Epithelial cell of proximal tubule (primary cell): ENCODE measurements at regions not wholly inside any gene's neighbourhood (a gene's known extent, or its start where the extent isn't known, plus 50 kb on each side); places are given as distances from the start of the nearest gene placed in this dataset.

Experiments used
- DNase-seq: peaks from one replicate; pipeline ENCODE4 v3.0.0-alpha.2; 2011; ENCODE audit warnings: low read depth
- H3K4me3 ChIP-seq: 2 replicates; pipeline ENCODE4 v1.5.1; 2011; ENCODE audit warnings: low read depth, mild to moderate bottlenecking, low read length
- TF ChIP-seq, protein P1 (sequence below): conservative IDR thresholded peaks from 2 replicates; pipeline ENCODE4 v1.5.1; 2012; ENCODE audit warnings: low read depth, mild to moderate bottlenecking, low read length

DNA sequence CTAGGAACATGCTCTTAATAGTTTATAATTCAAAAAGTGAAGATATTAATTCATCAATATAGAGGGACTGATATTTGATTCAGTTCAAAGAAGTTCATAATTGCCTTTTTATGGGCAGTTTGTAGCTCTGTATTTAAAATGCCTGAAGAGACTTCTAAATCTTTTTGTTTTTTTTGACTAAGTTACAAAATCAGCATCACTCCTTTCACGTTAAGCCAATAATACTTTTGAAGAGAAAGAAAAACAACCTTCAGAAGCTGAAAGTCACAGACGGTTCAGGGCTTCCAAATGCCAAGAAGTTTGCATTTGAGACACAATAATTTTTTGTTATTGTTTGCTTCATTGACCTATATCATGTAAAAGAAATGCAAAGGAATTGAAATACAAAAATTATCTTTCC lies 394.6 kb upstream of the NR2F2 start:
- TF ChIP-seq, protein P1, sequence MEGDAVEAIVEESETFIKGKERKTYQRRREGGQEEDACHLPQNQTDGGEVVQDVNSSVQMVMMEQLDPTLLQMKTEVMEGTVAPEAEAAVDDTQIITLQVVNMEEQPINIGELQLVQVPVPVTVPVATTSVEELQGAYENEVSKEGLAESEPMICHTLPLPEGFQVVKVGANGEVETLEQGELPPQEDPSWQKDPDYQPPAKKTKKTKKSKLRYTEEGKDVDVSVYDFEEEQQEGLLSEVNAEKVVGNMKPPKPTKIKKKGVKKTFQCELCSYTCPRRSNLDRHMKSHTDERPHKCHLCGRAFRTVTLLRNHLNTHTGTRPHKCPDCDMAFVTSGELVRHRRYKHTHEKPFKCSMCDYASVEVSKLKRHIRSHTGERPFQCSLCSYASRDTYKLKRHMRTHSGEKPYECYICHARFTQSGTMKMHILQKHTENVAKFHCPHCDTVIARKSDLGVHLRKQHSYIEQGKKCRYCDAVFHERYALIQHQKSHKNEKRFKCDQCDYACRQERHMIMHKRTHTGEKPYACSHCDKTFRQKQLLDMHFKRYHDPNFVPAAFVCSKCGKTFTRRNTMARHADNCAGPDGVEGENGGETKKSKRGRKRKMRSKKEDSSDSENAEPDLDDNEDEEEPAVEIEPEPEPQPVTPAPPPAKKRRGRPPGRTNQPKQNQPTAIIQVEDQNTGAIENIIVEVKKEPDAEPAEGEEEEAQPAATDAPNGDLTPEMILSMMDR: no peak
- DNase-seq: no peak
- H3K4me3 ChIP-seq: no peak overlapping the region

- TF ChIP-seq, protein P1: no peak
- DNase-seq: no peak
- no peak overlapping the region for H3K4me3 ChIP-seq
Measured at GRCh38 chr15:95937128-95937528, 393.4 kb upstream of the NR2F2 start.

GRCh38 chr15:95940431-95940985 lies 390.0 kb upstream of the NR2F2 start:
- TF ChIP-seq, protein P1: no peak
- DNase-seq: no peak
- no peak overlapping the region for H3K4me3 ChIP-seq

DNA sequence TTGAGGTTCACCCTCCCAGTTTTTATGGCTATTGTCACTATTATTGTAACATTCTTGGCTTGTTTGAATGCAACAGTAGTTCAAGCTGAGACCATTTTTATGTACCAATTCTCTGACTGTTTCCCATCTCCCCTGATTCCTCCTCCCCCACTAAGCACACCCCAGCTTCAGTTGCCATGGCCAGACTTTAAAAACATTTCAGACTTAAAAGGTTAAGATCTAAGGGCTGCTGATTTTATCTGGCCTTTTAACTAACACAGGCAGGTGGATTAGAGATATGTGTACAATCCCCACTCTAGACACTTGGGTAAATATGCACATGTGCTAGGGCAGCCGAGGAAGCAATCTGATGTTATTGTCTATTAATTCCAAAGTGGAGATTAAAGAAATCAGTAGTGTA lies 386.3 kb upstream of the NR2F2 start:
- no peak for DNase-seq

GRCh38 chr15:95944661-95945255 lies 385.7 kb upstream of the NR2F2 start:
- no peak overlapping the region for H3K4me3 ChIP-seq
- DNase-seq: no peak
- TF ChIP-seq, protein P1: no peak

More for the DNA sequence above, 386.3 kb upstream of the NR2F2 start:
- TF ChIP-seq, protein P1: no peak
- H3K4me3 ChIP-seq: no peak overlapping the region

DNA sequence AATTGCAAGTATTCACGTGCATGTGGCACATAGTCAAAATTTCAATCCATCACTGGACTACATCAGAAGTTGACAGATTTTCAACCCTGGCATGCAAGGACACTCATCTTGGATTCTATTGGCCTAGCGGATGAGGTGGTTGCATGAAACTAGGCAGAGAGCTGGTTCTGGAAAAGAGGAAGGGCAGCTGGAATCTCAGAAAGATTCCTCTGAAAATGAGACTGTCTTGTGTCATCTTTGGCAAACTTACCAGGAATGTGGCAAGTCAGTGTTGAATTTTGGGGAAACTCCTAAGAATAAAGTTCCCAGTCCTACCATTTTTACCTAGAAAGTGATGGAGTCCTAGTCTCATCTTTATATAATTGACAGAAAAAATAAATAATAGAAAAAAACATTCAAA lies 384.3 kb upstream of the NR2F2 start:
- DNase-seq: no peak
- no peak overlapping the region for H3K4me3 ChIP-seq
- TF ChIP-seq, protein P1: no peak

DNA sequence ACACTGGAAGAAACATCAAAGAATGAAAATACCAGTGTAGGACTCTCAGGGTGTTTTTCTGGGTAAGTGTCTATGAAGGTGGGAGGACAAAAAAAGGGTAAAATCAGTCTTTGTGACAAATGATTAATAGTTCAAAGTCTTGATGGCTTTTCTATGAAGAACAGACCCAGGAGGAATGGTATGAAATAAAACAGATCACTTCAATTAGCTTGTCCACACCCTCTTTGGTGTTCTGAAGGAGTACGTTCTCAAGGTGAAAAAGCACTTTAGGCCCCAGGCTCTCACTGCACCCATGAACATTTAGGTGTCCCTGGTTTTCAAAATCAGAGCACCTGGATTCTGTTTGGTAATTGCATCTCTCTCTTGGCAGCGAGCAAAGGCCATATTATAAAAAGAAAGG lies 383.6 kb upstream of the NR2F2 start:
- TF ChIP-seq, protein P1: no peak
- no peak overlapping the region for H3K4me3 ChIP-seq
- no peak for DNase-seq
